CD14-positive monocyte (primary cell): ENCODE measurements at regions not wholly inside any gene's neighbourhood (a gene's known extent, or its start where the extent isn't known, plus 50 kb on each side); places are given as distances from the start of the nearest gene placed in this dataset.

ENCODE experiments used
- DNase-seq, 3 donors: peaks; one replicate each; pipeline ENCODE4 v3.0.0-alpha.2; 2011 to 2022
- H2AFZ ChIP-seq: 2 replicates; pipeline ENCODE4 v1.6.0; 2012; ENCODE audit warnings: mild to moderate bottlenecking, low read depth, low read length, inconsistent platforms; ENCODE audit not compliant: insufficient read depth, poor library complexity, severe bottlenecking
- H3K27ac ChIP-seq, 2 donors: 1 replicate in 1 of 2; 2 replicates in 1 of 2; pipeline ENCODE4 v1.5.1; 2012 to 2013; ENCODE audit warnings: low read length in 2 of 2, control low read depth in 1 of 2, inconsistent platforms in 1 of 2, low read depth in 1 of 2, mild to moderate bottlenecking in 1 of 2
- H3K27me3 ChIP-seq, 2 donors: one replicate each; pipeline versions ENCODE4 v1.6.0 to v1.6.1; 2011 to 2013; ENCODE audit warnings: low read length in 2 of 2; ENCODE audit not compliant: control insufficient read depth in 2 of 2, insufficient read depth in 2 of 2
- H3K36me3 ChIP-seq, 2 donors: replicated peaks in 1 of 2; 1 replicate in 1 of 2; 2 replicates in 1 of 2; pipeline versions ENCODE4 v1.5.1 to v1.6.1; 2012 to 2013; ENCODE audit warnings: low read length in 2 of 2, control low read depth in 1 of 2, inconsistent platforms in 1 of 2, mild to moderate bottlenecking in 1 of 2; ENCODE audit not compliant: insufficient read depth in 2 of 2, control insufficient read depth in 1 of 2
- H3K4me1 ChIP-seq, 2 donors: 1 replicate in 1 of 2; 2 replicates in 1 of 2; pipeline versions ENCODE4 v1.5.1 to v1.6.1; 2012 to 2013; ENCODE audit warnings: low read length in 2 of 2, control low read depth in 1 of 2, inconsistent platforms in 1 of 2, mild to moderate bottlenecking in 1 of 2, moderate library complexity in 1 of 2; ENCODE audit not compliant: insufficient read depth in 2 of 2, control insufficient read depth in 1 of 2
- H3K4me2 ChIP-seq: replicated peaks from 2 replicates; pipeline ENCODE3; 2012; ENCODE audit warnings: low read length, moderate library complexity, mild to moderate bottlenecking; ENCODE audit not compliant: poor library complexity, severe bottlenecking; ENCODE audit errors: extremely low read depth
- H3K4me3 ChIP-seq, 3 experiments: fragments of 200-600 bp in 1 of 3; sonication (generic) in 1 of 3; replicated peaks in 1 of 3; 1 replicate in 2 of 3; 2 replicates in 1 of 3; pipeline ENCODE4 v1.5.1; 2011 to 2013; ENCODE audit warnings: low read length in 3 of 3, mild to moderate bottlenecking in 3 of 3, control low read depth in 2 of 3, low read depth in 2 of 3, inconsistent platforms in 1 of 3, moderate library complexity in 1 of 3
- H3K79me2 ChIP-seq: 2 replicates; pipeline ENCODE4 v1.6.0; 2012; ENCODE audit warnings: mild to moderate bottlenecking, control low read depth, inconsistent platforms, low read length, moderate library complexity; ENCODE audit not compliant: insufficient read depth
- H3K9ac ChIP-seq: 2 replicates; pipeline ENCODE4 v1.6.0; 2017; ENCODE audit warnings: low read length, mild to moderate bottlenecking; ENCODE audit not compliant: insufficient read depth, poor library complexity, severe bottlenecking
- H3K9me3 ChIP-seq, 2 donors: replicated peaks in 1 of 2; 1 replicate in 1 of 2; 2 replicates in 1 of 2; pipeline versions ENCODE4 v1.5.1 to v1.6.1; 2012 to 2013; ENCODE audit warnings: low read length in 2 of 2, control low read depth in 1 of 2; ENCODE audit not compliant: control insufficient read depth in 1 of 2, insufficient read depth in 1 of 2
- H4K20me1 ChIP-seq: 2 replicates; pipeline ENCODE4 v1.6.0; 2012; ENCODE audit warnings: mild to moderate bottlenecking, low read length, control low read depth, moderate library complexity; ENCODE audit not compliant: insufficient read depth
- H3K27ac Mint-ChIP-seq, 7 donors: one replicate each; pipeline ENCODE4 v1.8.0; 2020; ENCODE audit warnings: mild to moderate bottlenecking in 7 of 7, mixed read lengths in 7 of 7, moderate library complexity in 6 of 7, inconsistent platforms in 2 of 7
- H3K27me3 Mint-ChIP-seq, 3 donors: one replicate each; pipeline ENCODE4 v1.8.0; 2021 to 2022; ENCODE audit warnings: low read depth in 3 of 3, mild to moderate bottlenecking in 3 of 3, mixed read lengths in 3 of 3, moderate library complexity in 3 of 3, inconsistent platforms in 1 of 3
- H3K36me3 Mint-ChIP-seq, 2 donors: one replicate each; pipeline ENCODE4 v1.8.0; 2020; ENCODE audit warnings: mixed read lengths in 2 of 2, inconsistent platforms in 1 of 2, mild to moderate bottlenecking in 1 of 2
- H3K4me1 Mint-ChIP-seq: one replicate; pipeline ENCODE4 v1.8.0; 2020; ENCODE audit warnings: mild to moderate bottlenecking, mixed read lengths
- H3K4me3 Mint-ChIP-seq, 2 donors: one replicate each; pipeline ENCODE4 v1.8.0; 2020; ENCODE audit warnings: mild to moderate bottlenecking in 2 of 2, mixed read lengths in 2 of 2, moderate library complexity in 1 of 2
- H3K9me3 Mint-ChIP-seq, 7 donors: one replicate each; pipeline ENCODE4 v1.8.0; 2020 to 2022; ENCODE audit warnings: mixed read lengths in 7 of 7, mild to moderate bottlenecking in 6 of 7, moderate library complexity in 6 of 7, inconsistent platforms in 2 of 7
- CTCF ChIP-seq: fragments of 200-600 bp; IDR thresholded peaks from one replicate; pipeline ENCODE4 v1.8.0; 2022; ENCODE audit warnings: antibody characterized with exemption, mild to moderate bottlenecking
- WGBS: methylation state at CpG from one replicate; pipeline ENCODE4 v1.1.5; 2013; ENCODE audit warnings: missing lambda C conversion rate; ENCODE audit not compliant: insufficient coverage; 5-methylcytosine and 5-hydroxymethylcytosine counted together
- intact Hi-C, 2 donors: fragments of 100-400 bp; cut with micrococcal nuclease; formaldehyde crosslinking; loops; one replicate each; pipeline versions ENCODE4 v1.15.0 to v1.15.1; 2023

GRCh38 chr1:38352869-38353268 is 306.3 kb upstream of the POU3F1 start:
- no peak overlapping the region for H3K27ac Mint-ChIP-seq

DNA sequence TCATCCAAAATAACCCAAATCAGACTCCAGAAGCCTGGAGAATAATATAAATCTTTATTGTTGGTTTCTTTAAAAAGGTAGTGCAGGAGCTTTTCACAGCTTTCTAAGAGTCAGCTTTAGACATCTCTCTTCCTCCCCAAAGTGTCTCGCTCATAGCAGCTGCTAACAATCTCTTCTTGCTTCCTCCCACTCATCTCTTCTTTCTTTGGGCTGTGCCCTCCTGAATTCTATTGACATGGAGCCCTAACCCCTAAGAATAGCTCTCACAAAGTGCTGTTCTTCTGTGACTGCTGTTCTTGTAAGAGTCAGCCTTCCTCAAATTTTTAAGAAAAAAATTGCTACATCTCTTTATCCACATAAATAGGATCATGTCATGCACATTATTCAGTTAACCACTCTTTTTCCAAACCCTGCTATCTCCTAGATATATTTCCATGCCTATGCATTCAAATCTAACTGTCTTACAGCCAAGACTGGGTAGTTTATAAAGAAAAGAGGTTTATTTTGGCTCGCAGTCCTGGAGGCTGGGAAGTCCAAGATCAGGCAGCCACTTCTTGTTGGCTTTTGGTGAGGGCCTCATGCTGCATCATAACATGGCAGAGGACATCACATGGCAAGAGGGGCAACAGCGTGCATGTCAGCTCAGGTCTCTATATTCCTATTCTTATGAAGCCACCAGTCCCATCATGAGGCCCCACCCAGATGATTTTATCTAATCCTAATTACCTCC is 301.0 kb upstream of the POU3F1 start:
- Histone ChIP-seq H3K9ac (no peak overlapping the region), H3K9me3 (peaks cover 9 to 15% of the 10 kb centered on the region in 2 donors), H3K36me3 (no peaks in the 10 kb centered on the region), H3K4me2 (no peak overlapping the region), H3K27me3 (peaks cover 0 to 4% of the 10 kb centered on the region in 2 donors), H3K27ac (no peak overlapping the region), H3K4me1 (no peaks in the 10 kb centered on the region), H3K79me2 (no peaks in the 10 kb centered on the region), H3K4me3 (no peak overlapping the region), H2AFZ (no peak overlapping the region), H4K20me1 (no peaks in the 10 kb centered on the region)
- H3K27me3 Mint-ChIP-seq, result peaks cover 2 to 16% (median 3%) of the 10 kb centered on the region in 3 donors
- WGBS, result 94% methylated on average over 2 of the region's 3 CpGs
- H3K4me3 Mint-ChIP-seq, result no peak overlapping the region
- no peak for DNase-seq
- H3K36me3 Mint-ChIP-seq, result no peaks in the 10 kb centered on the region
- H3K9me3 Mint-ChIP-seq, result peaks cover 3 to 21% (median 12%) of the 10 kb centered on the region in 7 donors
- no peak for TF ChIP-seq CTCF
- no peak overlapping the region for H3K27ac Mint-ChIP-seq
- intact Hi-C loops, result no loop called here
- H3K4me1 Mint-ChIP-seq, result no peaks in the 10 kb centered on the region

More at GRCh38 chr1:38352869-38353268, 306.3 kb upstream of the POU3F1 start:
- DNase-seq, result no peak
- no peak overlapping the region for H3K4me2 ChIP-seq
- WGBS, result 52% methylated on average over 3 of the region's 6 CpGs
- H3K36me3 ChIP-seq, result no peaks in the 10 kb centered on the region
- intact Hi-C loops, result no loop called here
- no peaks in the 10 kb centered on the region for H3K79me2 ChIP-seq
- TF ChIP-seq CTCF, result no peak
- no peak overlapping the region for H3K9ac ChIP-seq
- Mint-ChIP-seq H3K36me3 (no peaks in the 10 kb centered on the region), H3K9me3 (peaks cover 5 to 16% (median 10%) of the 10 kb centered on the region in 7 donors), H3K4me1 (no peaks in the 10 kb centered on the region), H3K4me3 (no peak overlapping the region), H3K27me3 (peaks cover 0 to 12% (median 7%) of the 10 kb centered on the region in 3 donors)
- H4K20me1 ChIP-seq, result no peaks in the 10 kb centered on the region
- peaks cover 0 to 2% of the 10 kb centered on the region in 2 donors for H3K27me3 ChIP-seq
- H3K4me1 ChIP-seq, result no peaks in the 10 kb centered on the region
- no peak overlapping the region for H2AFZ ChIP-seq
- peaks cover 7 to 10% of the 10 kb centered on the region in 2 donors for H3K9me3 ChIP-seq
- no peak overlapping the region for H3K4me3 ChIP-seq
- H3K27ac ChIP-seq, result no peak overlapping the region
